Fibroblast of peridontal ligament (primary cell): ENCODE measurements at regions not wholly inside any gene's neighbourhood (a gene's known extent, or its start where the extent isn't known, plus 50 kb on each side); places are given as distances from the start of the nearest gene placed in this dataset.
"Not testable (repeated sequence)": the region's sequence is repeated elsewhere in the genome, so short reads cannot be mapped to it uniquely, and the experiment has no call there.

Experiments
- DNase-seq: peaks from one replicate; pipeline ENCODE4 v3.0.0-alpha.2; 2010; ENCODE audit errors: extremely low read depth

GRCh38 chr12:78338054-78338785 lies 507.5 kb downstream of the NAV3 start:
- peak; percentile 46 for DNase-seq

GRCh38 chr12:78340406-78340805 lies 509.7 kb downstream of the NAV3 start:
- DNase-seq = no peak

GRCh38 chr12:78343657-78344056 lies 513.0 kb downstream of the NAV3 start:
- DNase-seq = no peak

GRCh38 chr12:78359520-78359919 lies 505.1 kb upstream of the SYT1 start:
- peak; percentile 71 for DNase-seq

GRCh38 chr12:78361683-78362082 lies 502.9 kb upstream of the SYT1 start:
- no peak for DNase-seq

GRCh38 chr12:78371284-78371683 lies 493.3 kb upstream of the SYT1 start:
- DNase-seq = no peak

GRCh38 chr12:78375461-78375860 lies 489.1 kb upstream of the SYT1 start:
- DNase-seq = no peak

- peak; percentile 51 for DNase-seq
Measured at GRCh38 chr12:78376257-78376656, 488.3 kb upstream of the SYT1 start.

GRCh38 chr12:78379065-78379464 lies 485.5 kb upstream of the SYT1 start:
- DNase-seq = not testable (repeated sequence)

GRCh38 chr12:78383414-78383813 lies 481.2 kb upstream of the SYT1 start:
- no peak for DNase-seq

GRCh38 chr12:78384541-78384940 lies 480.0 kb upstream of the SYT1 start:
- no peak for DNase-seq

GRCh38 chr12:78385541-78385940 lies 479.0 kb upstream of the SYT1 start:
- peak; percentile 35 for DNase-seq

- no peak for DNase-seq
Measured at GRCh38 chr12:78386871-78387270, 477.7 kb upstream of the SYT1 start.

- DNase-seq = no peak
Measured at GRCh38 chr12:78387721-78388120, 476.9 kb upstream of the SYT1 start.

- no peak for DNase-seq
Measured at GRCh38 chr12:78388461-78388860, 476.1 kb upstream of the SYT1 start.

- DNase-seq = no peak
Measured at GRCh38 chr12:78390920-78391319, 473.7 kb upstream of the SYT1 start.

GRCh38 chr12:78392918-78393317 lies 471.7 kb upstream of the SYT1 start:
- DNase-seq = peak; percentile 78

- DNase-seq = no peak
Measured at GRCh38 chr12:78395961-78396360, 468.6 kb upstream of the SYT1 start.

- no peak for DNase-seq
Measured at GRCh38 chr12:78396538-78396937, 468.0 kb upstream of the SYT1 start.

- DNase-seq = no peak
Measured at GRCh38 chr12:78398750-78399149, 465.8 kb upstream of the SYT1 start.

GRCh38 chr12:78402366-78403134 lies 462.0 kb upstream of the SYT1 start:
- DNase-seq = no peak

- DNase-seq = peak; percentile 71
Measured at GRCh38 chr12:78403136-78403535, 461.4 kb upstream of the SYT1 start.

- DNase-seq = peak; percentile 44
Measured at GRCh38 chr12:78403681-78404080, 460.9 kb upstream of the SYT1 start.
